ENCODE measurements at regions not wholly inside any gene's neighbourhood (a gene's known extent, or its start where the extent isn't known, plus 50 kb on each side); places are given as distances from the start of the nearest gene placed in this dataset.

- no TSS peak for BruUV-seq (replicated peaks)
- ATAC-seq: no peak
- in situ Hi-C loops (cut with HindIII; ENCODE audit: low pct_unique_long_range_greater_than_20kb, low sequenced_read_pairs) (no loop called here), intact Hi-C loops (cut with micrococcal nuclease; ENCODE audit: unreplicated experiment) (no loop called here)
- no peaks in the 10 kb centered on the region for H3K4me1 ChIP-seq (ENCODE audit: control insufficient read depth, insufficient read depth, low read length)
- TF ChIP-seq CTCF (IDR thresholded peaks at IDR 0.05): no peak
- TF ChIP-seq SIN3A (IDR thresholded peaks at IDR 0.05; ENCODE audit: borderline replicate concordance, insufficient read depth, low read depth, low read length): no peak
- TF ChIP-seq TCF7L2 (IDR thresholded peaks at IDR 0.05; ENCODE audit: low read depth, low read length): no peak
- no peak for TF ChIP-seq REST (IDR thresholded peaks at IDR 0.05; ENCODE audit: insufficient read depth in 1 of 2, low read depth in 2 of 2, low read length in 1 of 2)
- no peak for TF ChIP-seq POLR2AphosphoS5 (IDR thresholded peaks at IDR 0.05; ENCODE audit: low read depth, low read length)
- no peak overlapping the region for H3K27ac ChIP-seq (ENCODE audit: low read length)
- no peak for DNase-seq (ENCODE audit: low read depth, low spot score)
- H3K4me3 ChIP-seq (ENCODE audit: low read depth in 2 of 2, low read length in 2 of 2): no peak overlapping the region
- H3K27me3 ChIP-seq (ENCODE audit: control insufficient read depth, insufficient read depth, low read length): no peaks in the 10 kb centered on the region
- ChIA-PET POLR2A (no interaction called here), CTCF (no interaction called here)
- H3K9me3 ChIP-seq (ENCODE audit: control insufficient read depth, insufficient read depth, low read depth, low read length): no peaks in the 10 kb centered on the region
- no peaks in the 10 kb centered on the region for H3K36me3 ChIP-seq (ENCODE audit: control insufficient read depth, insufficient read depth, low read length)
Observed at GRCh38 chr18:5772306-5773105, 122.8 kb downstream of the TMEM200C start.

GRCh38 chr18:5771343-5771742 is 124.0 kb downstream of the TMEM200C start:
- DNase-seq (ENCODE audit: low read depth, low spot score) (no peak), ATAC-seq (no peak)
- POLR2A ChIA-PET: no interaction called here
- Histone ChIP-seq H3K27me3 (ENCODE audit: control insufficient read depth, insufficient read depth, low read length) (no peaks in the 10 kb centered on the region), H3K4me3 (ENCODE audit: low read depth in 2 of 2, low read length in 2 of 2) (no peak overlapping the region), H3K27ac (ENCODE audit: low read length) (no peak overlapping the region), H3K36me3 (ENCODE audit: control insufficient read depth, insufficient read depth, low read length) (no peaks in the 10 kb centered on the region), H3K9me3 (ENCODE audit: control insufficient read depth, insufficient read depth, low read depth, low read length) (no peaks in the 10 kb centered on the region), H3K4me1 (ENCODE audit: control insufficient read depth, insufficient read depth, low read length) (no peaks in the 10 kb centered on the region)
- TF ChIP-seq POLR2AphosphoS5 (IDR thresholded peaks at IDR 0.05; ENCODE audit: low read depth, low read length): no peak
- no peak for TF ChIP-seq CTCF (IDR thresholded peaks at IDR 0.05)
- TF ChIP-seq REST (IDR thresholded peaks at IDR 0.05; ENCODE audit: insufficient read depth in 1 of 2, low read depth in 2 of 2, low read length in 1 of 2): no peak
- TF ChIP-seq SIN3A (IDR thresholded peaks at IDR 0.05; ENCODE audit: borderline replicate concordance, insufficient read depth, low read depth, low read length): no peak
- no peak for TF ChIP-seq TCF7L2 (IDR thresholded peaks at IDR 0.05; ENCODE audit: low read depth, low read length)
- CTCF ChIA-PET: no interaction called here
- no TSS peak for BruUV-seq (replicated peaks)
- in situ Hi-C loops (cut with HindIII; ENCODE audit: low pct_unique_long_range_greater_than_20kb, low sequenced_read_pairs): no loop called here
- intact Hi-C loops (cut with micrococcal nuclease; ENCODE audit: unreplicated experiment): no loop called here

Measured in Panc1 (cell line).